NCI-H524 (cell line): ENCODE measurements at regions not wholly inside any gene's neighbourhood (a gene's known extent, or its start where the extent isn't known, plus 50 kb on each side); places are given as distances from the start of the nearest gene placed in this dataset.

Experiments used
- DNase-seq, 2 experiments: peaks; one replicate each; lab custom pipeline; 2025; lab: John Stamatoyannopoulos, UW

- no peak for DNase-seq
These were observed 214.0 kb upstream of the B3GAT1 start for GRCh38 chr11:134626032-134626431.

GRCh38 chr11:134625631-134626030 lies 213.6 kb upstream of the B3GAT1 start:
- DNase-seq = no peak

- DNase-seq = no peak
These were observed 213.1 kb upstream of the B3GAT1 start for GRCh38 chr11:134625151-134625550.

- no peak for DNase-seq
These were observed 212.3 kb upstream of the B3GAT1 start for GRCh38 chr11:134624166-134624920.

GRCh38 chr11:134623711-134624110 lies 211.7 kb upstream of the B3GAT1 start:
- DNase-seq = no peak

- no peak for DNase-seq
These were observed 210.4 kb upstream of the B3GAT1 start for GRCh38 chr11:134622458-134622857.

- no peak for DNase-seq
These were observed 205.3 kb upstream of the B3GAT1 start for GRCh38 chr11:134617360-134617759.

GRCh38 chr11:134616038-134616437 lies 204.0 kb upstream of the B3GAT1 start:
- DNase-seq = no peak

- DNase-seq = no peak
These were observed 203.1 kb upstream of the B3GAT1 start for GRCh38 chr11:134615041-134615615.

- DNase-seq = no peak
These were observed 202.1 kb upstream of the B3GAT1 start for GRCh38 chr11:134614141-134614540.

GRCh38 chr11:134613646-134614045 lies 201.6 kb upstream of the B3GAT1 start:
- peak; percentile 29 to 41 for DNase-seq

- DNase-seq = no peak
These were observed 200.3 kb upstream of the B3GAT1 start for GRCh38 chr11:134612140-134613030.

- DNase-seq = no peak
These were observed 199.5 kb upstream of the B3GAT1 start for GRCh38 chr11:134611537-134611936.

GRCh38 chr11:134610116-134610910 lies 198.3 kb upstream of the B3GAT1 start:
- DNase-seq = no peak

- DNase-seq = no peak
These were observed 197.5 kb upstream of the B3GAT1 start for GRCh38 chr11:134609361-134610115.

- DNase-seq = no peak
These were observed 196.1 kb upstream of the B3GAT1 start for GRCh38 chr11:134607963-134608750.

GRCh38 chr11:134606251-134606650 lies 194.2 kb upstream of the B3GAT1 start:
- DNase-seq = no peak

- no peak for DNase-seq
These were observed 192.8 kb upstream of the B3GAT1 start for GRCh38 chr11:134604886-134605285.

- DNase-seq = no peak
These were observed 187.3 kb upstream of the B3GAT1 start for GRCh38 chr11:134599299-134599771.

GRCh38 chr11:134598368-134598767 lies 186.3 kb upstream of the B3GAT1 start:
- no peak for DNase-seq
